ENCODE measurements at regions not wholly inside any gene's neighbourhood (a gene's known extent, or its start where the extent isn't known, plus 50 kb on each side); places are given as distances from the start of the nearest gene placed in this dataset.

- TF ChIP-seq CTCF (IDR thresholded peaks at IDR 0.05; ENCODE audit: insufficient read depth, low read length) (no peak), GABPA (IDR thresholded peaks at IDR 0.05; ENCODE audit: low read depth) (no peak)
Observed at GRCh38 chrX:8089141-8089540, 81.9 kb downstream of the VCX2 start.

All from HL-60 (cell line).